ENCODE measurements at regions not wholly inside any gene's neighbourhood (a gene's known extent, or its start where the extent isn't known, plus 50 kb on each side); places are given as distances from the start of the nearest gene placed in this dataset.
"Not testable (repeated sequence)": the region's sequence is repeated elsewhere in the genome, so short reads cannot be mapped to it uniquely, and the experiment has no call there.

GRCh38 chr5:105868038-105868780, 1802.5 kb downstream of the EFNA5 start:
- no peak overlapping the region for H3K27ac ChIP-seq
- TF ChIP-seq CTCF (IDR thresholded peaks at IDR 0.05), result no peak
- DNase-seq (ENCODE audit: low spot score), result no peak
- no peak overlapping the region for H3K4me3 ChIP-seq

- TF ChIP-seq CTCF (IDR thresholded peaks at IDR 0.05), result no peak
- Histone ChIP-seq H3K4me3 (no peak overlapping the region), H3K27ac (no peak overlapping the region)
- no peak for DNase-seq (ENCODE audit: low spot score)
Observed at GRCh38 chr5:105865834-105866233, 1804.9 kb downstream of the EFNA5 start.

- not testable (repeated sequence) for H3K4me3 ChIP-seq; DNase-seq (ENCODE audit: low spot score); H3K27ac ChIP-seq
Observed at GRCh38 chr5:105859350-105859749, 1811.4 kb downstream of the EFNA5 start.

DNA sequence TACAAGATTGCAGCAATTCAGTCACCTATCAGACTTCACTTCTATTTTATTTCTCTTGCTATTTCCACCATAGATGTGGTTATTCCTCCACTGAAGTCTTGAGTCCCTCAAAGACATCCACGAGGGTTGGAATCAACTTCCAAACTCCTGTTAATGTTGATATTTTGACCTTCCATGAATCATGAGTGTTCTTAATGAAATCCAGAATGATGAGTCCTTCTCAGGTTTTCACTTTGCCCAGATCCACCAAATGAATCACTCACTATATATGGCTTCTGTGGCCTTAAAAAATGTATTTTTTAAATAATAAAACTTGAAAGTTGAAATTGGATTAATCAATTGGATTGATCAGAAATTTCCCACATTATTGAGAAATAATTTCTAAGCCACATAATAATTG, 1821.0 kb downstream of the EFNA5 start:
- H3K4me3 ChIP-seq, result no peak overlapping the region
- no peak overlapping the region for H3K27ac ChIP-seq
- no peak for DNase-seq (ENCODE audit: low spot score)
- TF ChIP-seq CTCF (IDR thresholded peaks at IDR 0.05), result no peak

DNA sequence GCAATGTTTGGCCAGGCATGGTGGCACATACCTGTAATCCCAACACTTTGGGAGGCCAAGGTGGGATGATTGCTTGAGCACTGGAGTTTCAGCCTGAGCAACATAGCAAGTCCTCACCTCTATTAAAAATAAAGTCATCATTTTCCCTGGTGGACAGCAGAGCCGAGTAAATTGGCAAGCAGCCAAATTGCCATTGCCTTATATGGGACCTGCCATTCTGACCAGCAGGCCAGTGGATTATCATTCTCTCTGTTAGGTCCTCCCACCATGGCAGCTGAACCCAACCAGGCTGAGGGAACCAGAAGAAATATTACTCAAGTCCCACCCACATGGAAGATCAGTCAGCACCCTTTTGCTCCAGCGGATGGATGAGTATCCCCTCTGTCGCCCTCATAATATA, 1829.9 kb downstream of the EFNA5 start:
- no peak for TF ChIP-seq CTCF (IDR thresholded peaks at IDR 0.05)
- Histone ChIP-seq H3K4me3 (no peak overlapping the region), H3K27ac (no peak overlapping the region)
- DNase-seq (ENCODE audit: low spot score), result no peak

- no peak for DNase-seq (ENCODE audit: low spot score)
- no peak for TF ChIP-seq CTCF (IDR thresholded peaks at IDR 0.05)
- Histone ChIP-seq H3K4me3 (no peak overlapping the region), H3K27ac (no peak overlapping the region)
Observed at GRCh38 chr5:105836887-105837286, 1833.8 kb downstream of the EFNA5 start.

DNA sequence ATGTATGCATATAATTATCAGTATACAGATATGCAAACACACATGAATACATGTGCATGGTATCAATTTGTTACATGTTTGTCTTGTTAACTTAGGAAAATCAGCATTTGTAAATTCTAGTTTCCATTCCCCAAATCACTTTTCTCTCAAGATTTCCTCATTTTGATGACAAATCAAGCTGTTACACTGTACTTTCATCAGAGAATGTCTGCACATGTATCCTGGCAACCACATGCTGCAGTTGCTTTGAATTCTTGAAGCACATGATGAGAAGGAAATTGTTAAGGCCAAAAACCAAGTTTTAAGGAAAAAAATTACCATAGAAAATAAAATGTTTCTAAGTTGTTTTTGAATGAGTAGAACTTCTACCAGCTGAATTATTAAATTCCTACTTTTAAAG, 1834.5 kb downstream of the EFNA5 start:
- no peak overlapping the region for H3K4me3 ChIP-seq
- DNase-seq (ENCODE audit: low spot score), result no peak
- no peak overlapping the region for H3K27ac ChIP-seq
- TF ChIP-seq CTCF (IDR thresholded peaks at IDR 0.05), result no peak
